ENCODE measurements at regions not wholly inside any gene's neighbourhood (a gene's known extent, or its start where the extent isn't known, plus 50 kb on each side); places are given as distances from the start of the nearest gene placed in this dataset.

GRCh38 chr2:62302631-62303435 is 106.9 kb downstream of the B3GNT2 start:
- Mint-ChIP-seq H3K4me1 (peaks cover 51% of the 10 kb centered on the region), H3K4me3 (no peak overlapping the region)

More at GRCh38 chr2:62302631-62303435, 106.9 kb downstream of the B3GNT2 start:
- no peaks in the 10 kb centered on the region for H3K9me3 Mint-ChIP-seq (ENCODE audit: insufficient read depth)
- Histone ChIP-seq H3K4me2 (replicated peaks; ENCODE audit: low read depth, low read length, poor library complexity, severe bottlenecking) (peak overlapping the region; percentile 16), H3K27ac (ENCODE audit: low read length in 2 of 2) (no peak overlapping the region), H3K4me1 (ENCODE audit: control insufficient read depth in 2 of 2, insufficient read depth in 2 of 2, low read length in 2 of 2) (peaks cover 53 to 55% of the 10 kb centered on the region in 2 donors), H3K4me3 (ENCODE audit: control extremely low read depth in 1 of 5, extremely low read depth in 1 of 5, insufficient read depth in 1 of 5, low read depth in 2 of 5, low read length in 4 of 5) (no peak overlapping the region), H3K79me2 (ENCODE audit: control insufficient read depth, insufficient read depth, low read length) (no peaks in the 10 kb centered on the region), H3K27me3 (replicated peaks in 1 of 4; ENCODE audit: control extremely low read depth in 1 of 4, control insufficient read depth in 3 of 4, insufficient read depth in 4 of 4, low read length in 3 of 4) (no peaks in the 10 kb centered on the region), H4K20me1 (ENCODE audit: control insufficient read depth, insufficient read depth, low read length, poor library complexity, severe bottlenecking) (no peaks in the 10 kb centered on the region), H3K36me3 (replicated peaks in 1 of 2; ENCODE audit: control extremely low read depth in 1 of 2, control insufficient read depth in 1 of 2, extremely low read depth in 1 of 2, insufficient read depth in 2 of 2, low read length in 1 of 2) (no peaks in the 10 kb centered on the region), H2AFZ (ENCODE audit: insufficient read depth, low read depth, low read length, poor library complexity, severe bottlenecking) (no peak overlapping the region), H3K9ac (ENCODE audit: low read length) (no peak overlapping the region), H3K9me3 (ENCODE audit: control extremely low read depth in 1 of 3, control insufficient read depth in 2 of 3, insufficient read depth in 1 of 3, low read length in 2 of 3) (no peaks in the 10 kb centered on the region)
- peak overlapping the region; percentile 17 for H3K27ac Mint-ChIP-seq
- CTCF ChIA-PET: interaction anchor here (0.7 to 1.5 kb wide), 2 partner anchors 11 to 104 kb away, joined by 3 to 5 read pairs; no protein-coding TSS in a partner anchor
- WGBS (ENCODE audit: insufficient coverage): 72% methylated on average over 4 of the region's 6 CpGs
- TF ChIP-seq CTCF (IDR thresholded peaks at IDR 0.05) (no peak), EZH2 (IDR thresholded peaks at IDR 0.05; ENCODE audit: borderline replicate concordance, insufficient read depth, low read depth, low read length, poor library complexity, severe bottlenecking) (no peak)
- ATAC-seq (ENCODE audit: low read depth): no peak
- intact Hi-C loops (cut with micrococcal nuclease): no loop called here
- DNase-seq: no peak
- POLR2A ChIA-PET: no interaction called here
- no peaks in the 10 kb centered on the region for H3K27me3 Mint-ChIP-seq

Data from B cell (primary cell).